Stimulated activated CD4-positive, alpha-beta T cell treated with anti-CD3 and anti-CD28 coated beads, Interleukin-12 subunit alpha, Interleukin-12 subunit beta, amount 100 ng/mL, for 48 hours (primary cell): ENCODE measurements at regions not wholly inside any gene's neighbourhood (a gene's known extent, or its start where the extent isn't known, plus 50 kb on each side); places are given as distances from the start of the nearest gene placed in this dataset.
"Not testable (repeated sequence)": the region's sequence is repeated elsewhere in the genome, so short reads cannot be mapped to it uniquely, and the experiment has no call there.

Source experiments
- DNase-seq, 3 donors: peaks; one replicate each; pipeline ENCODE4 v3.0.0-alpha.2; 2020; ENCODE audit warnings: low read depth in 2 of 3, low spot score in 1 of 3

GRCh38 chr18:28267878-28268625 lies 91.1 kb upstream of the CDH2 start:
- DNase-seq = no peak

GRCh38 chr18:28267276-28267675 lies 90.3 kb upstream of the CDH2 start:
- DNase-seq = no peak

GRCh38 chr18:28256166-28256565 lies 79.2 kb upstream of the CDH2 start:
- DNase-seq = no peak

- no peak for DNase-seq
Observed at GRCh38 chr18:28248653-28249052, 71.7 kb upstream of the CDH2 start.

- not testable (repeated sequence) for DNase-seq
Observed at GRCh38 chr18:28240626-28241025, 63.7 kb upstream of the CDH2 start.

- no peak for DNase-seq
Observed at GRCh38 chr18:28236487-28236886, 59.6 kb upstream of the CDH2 start.
